Fibroblast of skin of right biceps (primary cell): ENCODE measurements at regions not wholly inside any gene's neighbourhood (a gene's known extent, or its start where the extent isn't known, plus 50 kb on each side); places are given as distances from the start of the nearest gene placed in this dataset.
"Not testable (repeated sequence)": the region's sequence is repeated elsewhere in the genome, so short reads cannot be mapped to it uniquely, and the experiment has no call there.

Source experiments
- DNase-seq: peaks from one replicate; pipeline ENCODE4 v3.0.0-alpha.2; 2013

DNA sequence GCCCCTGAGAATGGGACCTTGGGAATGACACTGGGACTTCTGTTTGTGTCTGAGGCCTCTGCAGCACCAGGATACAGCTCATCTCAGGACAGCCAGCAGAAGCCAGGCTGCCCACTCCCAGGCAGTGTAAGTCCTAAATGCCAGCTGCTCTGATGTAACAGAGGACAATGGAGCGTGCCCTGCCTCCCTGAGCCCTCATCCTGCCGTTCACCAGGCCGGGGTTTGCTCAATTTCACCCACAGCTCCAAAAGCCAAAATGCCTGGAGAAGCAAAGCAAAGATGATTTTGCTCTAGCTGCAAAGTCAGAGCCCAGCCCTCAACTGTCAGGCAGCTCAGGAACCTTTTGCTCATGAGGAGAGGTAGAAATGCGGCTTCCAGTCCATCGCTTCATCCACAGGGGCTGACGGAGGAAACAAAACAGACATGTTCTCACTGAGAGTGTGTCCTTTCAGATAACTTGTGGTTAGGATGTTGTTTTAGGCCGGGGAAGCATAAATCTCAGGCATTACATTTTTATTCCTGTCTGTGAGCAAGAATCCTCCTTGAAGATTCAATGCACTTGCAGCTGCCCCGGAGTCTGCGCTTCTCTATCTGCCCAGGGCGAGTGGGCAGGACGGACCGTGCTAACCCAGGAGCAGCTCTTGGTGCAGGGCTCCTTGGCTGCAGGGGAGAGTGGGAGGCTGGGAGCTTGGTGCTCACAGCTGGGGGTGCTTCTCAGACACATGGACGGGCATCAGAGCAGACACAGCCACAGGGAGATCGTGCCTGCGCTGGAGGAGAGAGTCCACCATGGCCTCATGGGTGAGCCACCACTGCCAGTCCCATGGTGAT lies 83.2 kb upstream of the CHST15 start:
- DNase-seq, result peak; percentile 7

DNA sequence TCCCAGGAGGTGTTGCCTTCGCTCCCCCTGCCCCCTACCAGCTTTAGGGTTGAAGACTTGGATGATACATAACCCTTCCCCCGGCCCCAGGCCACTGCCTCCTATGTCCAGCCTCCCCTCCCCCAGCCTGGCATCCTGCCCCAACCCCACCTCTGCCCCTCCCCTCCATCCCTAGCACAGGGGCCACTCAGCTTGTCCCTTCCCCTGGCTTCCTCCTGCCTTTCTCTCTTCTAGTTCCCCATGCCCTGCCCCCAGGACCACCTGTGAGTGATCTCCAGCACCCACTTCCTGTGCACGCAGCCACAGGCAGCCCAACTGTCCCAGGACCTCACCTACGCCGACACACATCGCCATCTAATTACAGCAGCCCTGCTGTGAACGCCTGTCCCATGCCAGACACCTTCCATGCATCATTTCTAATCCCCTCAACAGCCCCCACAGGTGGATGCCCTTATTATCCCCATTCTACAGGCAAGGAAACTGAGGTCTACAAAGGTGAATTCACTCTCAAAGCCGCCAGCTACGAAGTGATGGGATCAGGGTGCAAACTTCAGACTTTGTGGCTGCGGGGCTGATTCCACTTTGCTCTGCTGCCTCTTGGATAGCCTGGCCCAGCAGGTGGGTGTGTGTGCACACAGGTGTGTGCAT lies 82.4 kb upstream of the CHST15 start:
- DNase-seq, result no peak

DNA sequence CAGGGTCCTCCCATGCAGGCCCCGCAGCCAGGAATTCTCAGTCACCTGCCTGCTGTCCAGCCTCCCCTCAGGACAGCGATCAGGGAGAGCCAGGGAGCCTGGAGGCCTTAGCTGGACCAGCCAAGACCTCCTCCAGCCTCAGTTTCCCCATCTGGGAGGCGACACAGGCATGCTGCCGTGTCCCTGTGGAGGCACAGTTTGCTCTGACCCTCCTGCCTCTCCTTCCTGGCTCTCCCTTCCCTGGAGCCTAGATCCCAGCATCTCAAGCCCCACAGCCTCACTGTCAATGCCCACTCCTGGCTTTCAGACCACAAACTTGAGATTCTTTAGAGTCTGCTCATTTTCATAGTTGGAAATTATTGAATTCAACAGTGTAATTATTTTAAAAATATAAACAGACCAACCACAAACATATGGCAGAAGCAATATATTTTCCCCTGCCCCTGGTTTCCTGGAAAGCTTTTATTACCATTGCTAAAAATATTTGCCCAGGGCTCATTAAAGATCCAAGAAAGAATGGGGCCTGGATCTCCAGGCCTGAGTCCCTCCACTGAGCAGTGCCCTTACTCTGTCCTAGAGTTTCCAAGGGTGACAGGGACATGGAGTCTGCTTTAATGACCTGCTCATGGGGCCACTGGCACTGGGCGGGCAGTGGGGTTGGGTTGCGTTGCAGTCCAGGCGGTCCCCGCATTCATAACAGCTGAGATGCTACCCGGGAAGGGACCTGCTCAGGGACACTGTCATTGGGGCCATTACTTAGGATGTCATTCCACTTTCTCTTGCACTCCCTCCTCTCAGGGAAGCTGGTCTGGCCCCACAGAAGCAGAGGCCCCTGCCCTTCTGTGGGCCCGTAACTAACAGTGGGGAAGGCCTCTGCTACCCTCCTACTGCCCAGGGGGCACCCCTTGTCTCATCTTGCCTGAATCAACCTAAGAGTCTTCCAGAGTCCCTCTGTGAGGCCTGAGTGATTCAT lies 81.6 kb upstream of the CHST15 start:
- no peak for DNase-seq

DNA sequence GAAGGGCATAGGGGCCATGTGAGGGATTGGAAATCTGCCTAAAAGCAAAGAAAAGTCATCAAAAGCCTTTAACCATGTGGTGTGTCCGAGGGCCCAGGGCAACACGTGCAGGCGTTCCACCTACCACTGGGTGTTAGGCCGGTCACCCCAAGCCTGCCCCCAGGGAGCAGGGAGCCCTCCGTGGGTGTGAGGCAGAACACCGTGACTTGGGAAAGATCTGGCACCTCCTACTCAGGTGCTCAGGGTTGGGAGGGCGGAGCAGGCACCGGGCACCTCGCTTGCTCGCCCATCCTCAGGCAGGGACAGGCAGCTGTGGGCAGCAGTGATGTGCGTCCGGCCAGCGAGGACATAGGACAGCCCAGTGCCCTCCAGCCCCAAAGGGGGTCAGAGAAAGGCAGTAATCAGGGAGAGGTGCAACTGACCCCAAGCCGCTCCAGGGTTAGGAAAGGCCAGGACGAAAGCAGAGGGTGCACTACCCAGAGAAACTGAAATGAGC lies 80.7 kb upstream of the CHST15 start:
- no peak for DNase-seq

DNA sequence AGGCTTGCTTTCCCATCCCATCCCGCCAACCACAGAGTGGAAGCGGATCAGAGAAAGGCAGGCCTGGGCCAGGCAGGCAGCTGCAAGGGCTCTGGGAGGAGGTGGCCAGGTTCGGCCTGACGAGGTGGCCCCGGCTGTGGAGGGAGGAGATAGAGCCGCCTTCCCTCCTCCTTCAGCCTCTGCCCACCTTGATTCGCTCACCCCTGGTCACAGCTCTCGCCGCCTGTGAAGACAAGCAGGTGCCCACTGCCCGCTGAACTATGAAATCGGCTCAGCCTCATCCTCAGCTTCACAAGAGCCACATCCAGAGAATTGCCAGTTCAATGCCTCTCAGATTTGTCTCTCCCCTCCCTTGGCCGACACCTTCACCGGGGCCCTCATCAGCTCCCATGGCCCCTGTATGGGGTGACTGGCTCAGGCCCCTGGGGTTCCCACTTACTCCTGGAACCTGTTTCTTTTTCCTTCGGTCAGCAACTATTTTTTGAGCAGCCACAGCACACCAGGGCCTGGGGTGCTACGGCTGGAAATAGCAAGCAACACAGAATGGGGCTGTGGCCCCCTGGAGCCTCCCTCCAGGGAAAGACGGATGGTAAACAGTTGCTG lies 80.0 kb upstream of the CHST15 start:
- no peak for DNase-seq

DNA sequence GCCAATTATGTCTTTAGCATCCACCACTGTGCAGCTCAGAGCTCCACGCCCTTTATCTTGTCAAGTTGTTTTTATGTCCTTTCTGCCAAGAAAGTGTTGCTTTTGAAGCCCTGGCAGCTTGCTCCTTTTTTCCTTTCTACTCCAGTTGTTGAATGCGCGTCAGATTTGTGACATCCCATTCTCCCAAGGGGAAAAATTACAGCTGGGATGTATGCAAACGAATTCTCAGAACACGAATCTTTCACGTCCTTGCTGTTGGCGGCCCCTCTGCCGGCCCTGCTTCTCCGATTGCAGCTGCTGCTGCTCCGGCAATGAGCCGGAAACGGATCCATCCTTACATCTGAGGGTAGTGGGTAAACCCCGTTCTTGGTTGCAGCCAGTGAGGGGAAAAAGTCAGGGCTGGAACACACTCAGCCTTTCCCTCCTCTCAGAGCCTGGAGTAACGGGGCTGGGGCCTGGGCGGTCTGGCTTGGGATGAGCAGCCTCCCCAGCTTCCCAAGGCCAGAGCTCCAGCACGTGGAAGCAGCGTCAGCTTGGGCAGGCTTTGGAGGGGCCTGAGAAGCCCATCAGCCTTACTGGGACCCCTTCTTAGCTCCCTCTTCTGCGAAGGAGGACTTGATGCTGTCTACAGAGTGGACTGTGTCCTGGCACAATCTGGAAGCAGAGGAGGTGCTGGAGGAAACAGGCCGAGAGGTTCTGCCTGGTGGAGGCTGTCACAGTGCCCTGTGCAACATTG lies 79.0 kb upstream of the CHST15 start:
- no peak for DNase-seq

DNA sequence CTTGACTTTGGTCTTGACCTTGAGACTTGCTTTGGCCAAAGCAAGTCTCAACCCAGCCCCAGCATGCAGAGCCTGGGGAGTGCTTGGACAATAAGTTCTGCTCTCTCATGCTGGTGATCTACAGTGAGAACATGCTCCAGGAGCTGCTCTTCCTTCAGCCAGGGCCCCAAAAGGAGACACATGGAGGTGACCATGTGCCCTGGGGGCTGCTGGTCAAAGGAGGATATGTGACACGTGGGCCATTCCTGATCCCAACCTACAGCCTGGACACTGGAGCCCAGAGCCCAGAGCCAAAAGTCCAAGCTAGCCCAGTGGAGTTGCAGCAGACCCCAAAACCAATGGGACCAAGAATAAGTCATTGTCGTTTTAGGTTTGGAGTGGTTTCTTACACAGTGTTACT lies 78.2 kb upstream of the CHST15 start:
- DNase-seq, result no peak

DNA sequence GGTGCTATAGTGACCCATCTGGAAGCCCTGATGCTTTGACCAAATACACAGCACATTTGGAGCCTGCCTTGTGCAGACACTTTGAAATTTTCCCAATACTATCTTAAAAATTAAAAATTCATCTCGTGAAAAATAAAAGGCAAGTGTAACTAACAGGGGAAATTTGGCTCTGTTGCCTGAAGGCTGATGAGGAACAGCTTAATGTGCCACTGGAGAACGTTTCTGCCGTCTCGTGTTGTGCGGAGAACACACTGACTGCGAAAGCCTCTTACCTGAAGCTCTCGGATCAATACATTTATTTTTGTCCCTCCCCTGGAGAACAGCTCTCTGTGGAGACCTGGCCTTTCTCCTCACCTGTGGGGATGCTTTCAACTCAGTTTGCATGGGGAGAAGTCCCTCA lies 77.2 kb upstream of the CHST15 start:
- no peak for DNase-seq

DNA sequence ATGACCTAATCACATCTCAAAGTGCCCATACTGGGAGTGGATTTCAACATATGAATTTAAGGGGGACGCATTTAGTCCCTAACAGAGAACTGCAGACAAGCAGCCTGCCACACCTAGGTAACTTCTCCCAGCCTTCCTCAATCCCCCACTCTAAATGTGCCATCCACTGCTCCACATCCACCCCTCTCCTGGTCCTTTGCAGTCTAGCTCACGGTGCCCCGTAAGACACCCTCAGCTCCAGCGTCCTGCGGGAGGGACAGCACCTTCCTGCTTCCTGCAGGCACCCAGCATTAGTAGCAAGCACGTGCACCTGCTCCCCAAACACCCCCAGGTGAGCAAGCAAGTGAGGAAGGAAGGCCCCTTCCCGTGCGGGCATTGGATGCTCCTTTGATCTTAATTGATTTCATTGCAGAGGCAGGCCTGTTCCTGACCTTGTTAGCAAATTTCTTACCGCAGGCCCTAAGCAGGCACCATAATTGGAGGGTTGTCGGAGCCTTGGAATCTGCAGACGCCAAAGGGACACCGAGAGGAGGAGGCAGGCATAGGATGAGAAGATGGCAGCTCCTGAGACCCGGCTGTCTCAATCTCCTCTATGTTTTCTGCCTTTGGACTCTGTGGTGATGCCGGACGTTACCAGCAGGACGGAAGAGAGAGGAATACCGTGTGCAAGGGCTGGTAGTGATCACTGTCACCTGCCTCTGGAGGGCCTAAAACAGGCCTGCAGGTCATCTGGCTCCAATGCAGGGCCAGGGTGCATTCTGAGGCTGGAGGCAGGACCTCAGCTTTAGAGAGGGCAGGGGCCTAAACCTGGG lies 75.8 kb upstream of the CHST15 start:
- no peak for DNase-seq

DNA sequence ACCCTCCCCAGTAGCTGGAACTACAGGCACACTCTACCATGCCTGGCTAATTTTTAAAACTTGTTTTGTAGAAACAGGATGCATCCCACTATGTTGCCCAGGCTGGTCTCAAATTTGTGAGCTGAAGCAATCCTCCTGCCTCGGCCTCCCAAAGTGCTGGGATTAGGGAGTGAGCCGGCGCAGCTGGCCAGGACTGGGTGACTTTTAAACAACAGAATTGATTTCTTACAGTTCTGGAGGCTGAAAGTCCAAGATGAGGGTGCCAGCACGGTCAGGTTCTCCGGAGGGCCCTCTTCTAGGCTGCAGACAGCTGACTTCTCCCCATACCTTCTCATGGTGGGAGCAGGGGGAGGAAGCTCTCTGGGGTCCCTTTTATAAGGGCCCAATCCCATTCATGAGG lies 75.2 kb upstream of the CHST15 start:
- DNase-seq, result no peak

DNA sequence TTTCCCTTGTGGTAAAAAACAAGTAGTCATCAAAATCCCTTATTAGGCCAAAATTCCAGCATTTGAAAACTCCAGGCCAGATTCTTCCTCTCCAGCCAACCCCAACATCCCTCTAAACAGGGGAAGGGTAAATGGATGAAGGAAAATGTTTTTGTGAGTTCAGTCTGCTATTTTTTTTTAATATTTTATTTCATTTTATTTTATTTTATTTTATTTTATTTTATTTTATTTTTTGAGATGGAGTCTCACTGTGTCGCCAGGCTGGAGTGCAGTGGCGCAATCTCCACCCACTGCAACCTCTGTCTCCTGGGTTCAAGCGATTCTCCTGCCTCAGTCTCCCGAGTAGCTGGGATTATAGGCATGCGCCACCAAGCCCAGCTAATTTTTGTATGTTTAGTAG lies 74.5 kb upstream of the CHST15 start:
- DNase-seq, result not testable (repeated sequence)

DNA sequence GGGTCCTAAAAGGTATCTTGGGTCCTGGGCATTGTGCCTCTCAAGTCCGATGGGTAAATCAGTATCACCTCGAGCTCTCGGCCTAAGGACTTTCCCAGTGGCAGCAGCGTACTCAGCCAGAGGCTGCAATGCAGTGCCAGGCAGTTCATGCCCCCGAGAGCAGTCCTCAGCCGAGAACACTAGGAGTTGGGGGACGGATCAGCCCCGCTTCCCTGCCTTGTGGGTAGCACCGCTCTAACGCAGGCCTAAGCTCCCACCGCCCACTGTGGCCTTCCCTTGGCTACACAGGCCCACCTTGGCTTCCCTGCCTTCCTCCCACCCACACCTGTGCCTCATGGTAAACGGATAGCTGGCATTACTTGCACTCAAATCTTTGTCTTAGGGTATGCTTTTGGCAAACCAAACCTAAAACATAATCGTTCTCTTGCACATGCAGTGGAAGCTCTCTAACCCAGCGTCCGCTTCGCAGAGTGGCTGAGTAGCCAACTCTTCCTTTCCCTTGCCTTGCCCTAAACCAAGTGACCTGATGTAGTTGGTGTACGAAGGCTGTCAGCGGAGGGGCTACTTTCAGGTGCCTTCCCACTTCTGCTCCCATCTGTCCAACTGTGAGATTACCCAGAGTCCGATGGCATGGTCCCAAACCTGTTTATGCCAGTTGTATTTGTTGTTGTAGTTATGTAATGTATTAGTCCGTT lies 73.2 kb upstream of the CHST15 start:
- no peak for DNase-seq

DNA sequence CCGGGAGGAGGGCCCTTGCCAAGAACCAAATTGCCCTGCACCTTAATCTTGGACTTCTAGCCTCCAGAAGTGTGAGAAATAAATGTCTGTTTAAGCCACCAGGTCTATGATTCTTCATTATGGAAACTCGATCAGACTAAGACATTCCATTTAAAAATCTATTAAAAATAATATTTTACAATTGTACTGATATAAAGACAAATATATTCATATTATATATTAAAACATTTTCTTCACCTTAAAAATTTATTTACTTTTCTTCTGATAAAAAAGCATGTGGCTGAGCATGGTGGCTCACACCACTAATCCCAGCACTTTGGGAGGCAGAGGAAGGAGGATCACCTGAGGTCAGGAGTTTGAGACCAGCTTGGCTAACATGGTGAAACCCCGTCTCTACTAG lies 72.4 kb upstream of the CHST15 start:
- no peak for DNase-seq

DNA sequence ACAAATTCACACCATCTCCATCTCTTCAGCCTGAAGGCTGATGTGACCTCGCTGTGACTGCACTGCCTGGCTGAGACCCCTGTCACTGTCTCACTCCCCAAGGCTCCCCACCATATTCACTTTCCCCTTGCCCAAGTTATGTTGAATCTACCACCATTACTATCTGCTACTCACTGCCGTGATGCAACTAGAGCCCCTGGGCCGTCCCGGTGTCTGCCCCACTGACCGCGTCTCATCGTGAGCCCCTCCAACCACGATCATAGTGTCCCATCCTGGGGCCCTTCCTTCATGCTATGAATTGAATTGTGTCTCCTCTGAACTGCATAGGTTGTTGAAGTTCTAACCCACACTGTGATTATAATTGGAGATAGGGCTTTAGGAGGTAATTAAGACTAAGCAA lies 71.9 kb upstream of the CHST15 start:
- DNase-seq, result no peak

DNA sequence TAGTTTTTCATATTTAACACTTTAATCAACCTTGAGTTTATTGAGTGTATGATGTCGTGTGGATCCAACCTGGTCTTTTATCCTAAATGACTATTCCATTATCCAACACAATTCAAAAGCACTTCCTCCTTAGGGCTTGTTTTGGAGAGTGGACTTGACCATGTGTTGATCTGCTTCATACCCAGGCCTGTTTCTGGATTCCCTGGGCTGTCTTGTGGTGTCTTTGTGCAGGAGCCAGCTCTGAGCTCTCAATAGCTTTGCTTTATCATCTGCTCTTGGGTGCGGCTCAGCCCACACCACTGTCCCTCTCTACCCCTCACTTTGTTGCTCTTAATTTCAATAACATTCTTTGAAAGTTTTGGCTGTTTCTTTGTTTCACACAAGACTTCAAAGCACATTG lies 70.9 kb upstream of the CHST15 start:
- DNase-seq, result no peak

DNA sequence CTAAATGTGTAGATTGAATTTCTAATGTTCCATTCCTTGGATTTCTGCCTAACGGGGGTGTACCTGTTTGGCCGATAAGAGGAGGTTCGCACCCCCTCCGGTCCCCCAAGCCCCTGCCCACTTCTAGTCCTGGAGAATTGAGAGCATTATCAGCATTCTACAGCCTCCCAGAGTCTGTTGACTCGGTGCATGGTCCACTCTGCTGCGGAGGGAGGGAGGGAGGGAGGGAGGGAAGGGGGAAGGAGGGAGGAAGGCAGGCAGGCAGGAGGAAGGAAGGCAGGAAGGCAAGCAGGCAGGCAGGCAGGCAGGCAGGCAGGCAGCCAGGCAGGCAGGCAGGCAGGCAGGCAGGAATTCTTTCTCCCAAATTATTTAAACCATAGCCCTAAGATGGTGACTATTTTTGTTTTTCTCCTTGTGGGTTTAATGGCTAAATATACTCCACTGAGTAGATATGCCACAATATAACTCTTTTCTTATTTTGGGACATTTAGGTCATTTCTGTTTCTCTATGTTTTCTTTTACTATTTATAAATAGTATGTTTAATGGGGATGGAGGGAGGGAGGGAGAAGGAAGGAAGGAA lies 69.5 kb upstream of the CHST15 start:
- DNase-seq, result no peak

DNA sequence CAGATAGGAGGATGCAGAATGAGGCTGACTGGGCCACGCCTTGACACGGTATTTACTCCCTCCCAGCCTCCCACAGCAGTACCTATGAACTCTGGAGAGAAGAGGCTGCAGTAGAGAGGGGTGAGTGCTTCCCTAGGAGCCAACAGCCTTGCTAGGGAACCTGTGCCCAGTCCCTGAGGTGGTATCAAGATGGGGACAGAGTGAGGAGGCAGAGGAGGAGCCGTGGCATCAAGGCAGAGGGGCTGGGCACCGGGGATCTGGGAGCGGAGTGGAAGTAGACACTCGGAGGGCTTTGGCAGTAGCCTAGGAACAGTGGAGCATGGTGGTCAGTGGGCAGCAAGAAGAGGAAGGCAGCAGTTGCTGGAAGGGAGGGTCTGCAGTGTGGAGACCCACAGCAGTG lies 68.7 kb upstream of the CHST15 start:
- DNase-seq, result no peak

DNA sequence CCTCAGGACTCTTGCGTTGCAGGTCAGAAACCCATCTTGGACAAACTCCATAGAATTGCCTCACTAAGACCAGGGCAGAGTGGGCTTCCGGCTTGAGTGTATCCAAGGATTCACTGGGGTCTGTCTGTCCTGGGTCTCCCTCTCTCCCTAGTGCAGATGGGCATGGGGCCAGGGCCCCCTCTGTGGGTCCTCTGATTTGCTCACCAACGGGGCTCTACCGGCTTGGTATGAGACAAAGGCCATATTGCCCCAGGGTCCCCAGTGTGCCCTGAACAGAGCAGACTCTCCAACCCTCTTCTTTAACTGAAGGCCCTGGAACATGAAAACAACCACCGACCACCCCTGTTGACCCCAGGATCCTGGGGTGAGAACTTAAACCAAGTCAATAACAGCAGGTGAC lies 68.2 kb upstream of the CHST15 start:
- no peak for DNase-seq

DNA sequence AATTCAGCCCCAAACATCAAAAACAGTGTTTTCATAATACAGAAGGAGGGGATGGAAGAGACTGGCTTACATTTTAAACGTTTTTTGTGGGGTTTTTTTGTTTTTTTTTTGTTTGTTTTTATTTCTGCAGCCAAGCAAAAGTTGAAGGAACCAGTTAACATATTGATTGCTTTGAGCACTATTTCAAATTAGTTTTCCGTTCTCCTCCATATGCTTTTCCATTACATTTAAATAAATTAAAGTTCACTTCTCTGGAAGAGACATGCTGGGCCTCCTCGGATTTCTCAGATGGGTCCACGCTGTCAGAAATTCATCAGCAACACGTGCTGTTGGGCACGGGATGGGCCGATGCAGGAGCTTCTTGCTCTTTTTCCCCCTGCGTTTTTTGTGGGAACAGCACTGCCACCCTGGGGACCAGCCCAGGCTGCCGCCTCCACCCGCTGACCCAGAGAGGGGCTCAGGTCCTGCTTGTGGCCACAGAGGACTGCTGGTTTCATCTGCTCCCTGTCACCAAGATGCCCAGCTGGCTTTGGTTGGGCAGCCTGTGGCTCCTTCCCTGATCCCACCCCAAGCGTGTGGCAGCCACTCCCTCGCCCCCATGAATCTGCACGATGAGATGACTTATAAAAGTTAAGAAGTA lies 67.7 kb upstream of the CHST15 start:
- no peak for DNase-seq

DNA sequence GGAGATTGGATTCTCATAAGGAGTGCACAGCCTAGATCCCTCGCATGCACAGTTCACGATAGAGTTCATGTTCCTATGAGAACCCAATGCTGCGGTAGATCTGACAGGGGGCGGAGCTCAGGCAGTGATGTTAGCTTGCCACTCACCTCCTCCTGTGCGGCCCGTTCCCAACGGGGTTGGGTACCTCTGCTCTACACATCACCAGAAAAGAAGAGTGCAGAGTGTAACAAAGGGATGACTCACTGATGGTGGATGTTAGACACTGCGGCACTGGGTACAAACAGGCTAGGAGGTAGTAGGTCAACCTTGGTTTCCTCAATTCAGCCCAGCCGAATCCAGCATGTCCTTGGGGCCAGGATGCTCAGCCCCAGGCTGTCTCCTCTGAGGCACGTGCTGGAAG lies 66.8 kb upstream of the CHST15 start:
- no peak for DNase-seq
